Activated B cell treated with CpG ODN at 0.5 μM for 24 hours (primary cell): ENCODE measurements at regions not wholly inside any gene's neighbourhood (a gene's known extent, or its start where the extent isn't known, plus 50 kb on each side); places are given as distances from the start of the nearest gene placed in this dataset.

Source experiments
- ATAC-seq: fragments of 200-7000 bp; cut with Tn5 transposase; one replicate; pipeline ENCODE4 v1.10.0; 2021; ENCODE audit warnings: low read depth, mild to moderate bottlenecking, moderate library complexity
- CTCF ChIA-PET: fragments of 350-600 bp; sonication (Branson Sonifier 250); formaldehyde crosslinking; loops from one replicate; lab custom pipeline; 2021; ENCODE audit warnings: antibody characterized with exemption; lab: Charles Lee
- POLR2A ChIA-PET: fragments of 350-600 bp; sonication (Branson Sonifier 250); formaldehyde crosslinking; loops from one replicate; lab custom pipeline; 2021; ENCODE audit warnings: antibody characterized with exemption; lab: Charles Lee
- DNase-seq: peaks from one replicate; pipeline ENCODE4 v3.0.0; 2022
- H3K27ac Mint-ChIP-seq: one replicate; pipeline ENCODE4 v1.8.0; 2020; ENCODE audit warnings: mixed read lengths
- H3K27me3 Mint-ChIP-seq: one replicate; pipeline ENCODE4 v1.8.0; 2021; ENCODE audit warnings: mixed read lengths
- H3K36me3 Mint-ChIP-seq: one replicate; pipeline ENCODE4 v1.8.0; 2021; ENCODE audit warnings: low read depth, mixed read lengths
- H3K4me1 Mint-ChIP-seq: one replicate; pipeline ENCODE4 v1.8.0; 2021; ENCODE audit warnings: mixed read lengths
- H3K4me3 Mint-ChIP-seq: one replicate; pipeline ENCODE4 v1.8.0; 2020; ENCODE audit warnings: mild to moderate bottlenecking, mixed read lengths
- H3K9me3 Mint-ChIP-seq: one replicate; pipeline ENCODE4 v1.8.0; 2020; ENCODE audit warnings: mixed read lengths
- CTCF ChIP-seq: fragments of 200-600 bp; IDR thresholded peaks from one replicate; pipeline ENCODE4 v1.8.0; 2022; ENCODE audit warnings: antibody characterized with exemption, mild to moderate bottlenecking
- intact Hi-C: fragments of 100-400 bp; cut with micrococcal nuclease; formaldehyde crosslinking; loops from one replicate; pipeline ENCODE4 v1.15.1; 2024

GRCh38 chr14:28666961-28667360 lies 99.6 kb upstream of the FOXG1 start:
- Mint-ChIP-seq H3K4me3 (no peak overlapping the region), H3K4me1 (no peaks in the 10 kb centered on the region), H3K36me3 (no peaks in the 10 kb centered on the region), H3K27ac (no peak overlapping the region), H3K9me3 (no peaks in the 10 kb centered on the region), H3K27me3 (no peaks in the 10 kb centered on the region)
- DNase-seq (no peak), ATAC-seq (no peak)
- TF ChIP-seq CTCF = no peak
- intact Hi-C loops = no loop called here
- ChIA-PET CTCF (no interaction called here), POLR2A (no interaction called here)

- no peaks in the 10 kb centered on the region for H3K9me3 Mint-ChIP-seq
- intact Hi-C loops = no loop called here
- DNase-seq = no peak
- no peaks in the 10 kb centered on the region for H3K4me1 Mint-ChIP-seq
- no peaks in the 10 kb centered on the region for H3K36me3 Mint-ChIP-seq
- no peak for ATAC-seq
- CTCF ChIA-PET = no interaction called here
- H3K4me3 Mint-ChIP-seq = no peak overlapping the region
- no peak overlapping the region for H3K27ac Mint-ChIP-seq
- H3K27me3 Mint-ChIP-seq = no peaks in the 10 kb centered on the region
- POLR2A ChIA-PET = no interaction called here
- no peak for TF ChIP-seq CTCF
Measured at GRCh38 chr14:28671425-28671824, 95.2 kb upstream of the FOXG1 start.

- intact Hi-C loops = no loop called here
Measured at GRCh38 chr14:28673056-28673455, 93.5 kb upstream of the FOXG1 start.

GRCh38 chr14:28676479-28676878 lies 90.1 kb upstream of the FOXG1 start:
- Mint-ChIP-seq H3K4me1 (no peaks in the 10 kb centered on the region), H3K36me3 (no peaks in the 10 kb centered on the region), H3K9me3 (no peaks in the 10 kb centered on the region), H3K27me3 (no peaks in the 10 kb centered on the region), H3K4me3 (no peak overlapping the region), H3K27ac (no peak overlapping the region)
- DNase-seq (no peak), ATAC-seq (no peak)
- intact Hi-C loops = no loop called here
- ChIA-PET POLR2A (no interaction called here), CTCF (no interaction called here)
- TF ChIP-seq CTCF = no peak

More at GRCh38 chr14:28673056-28673455, 93.5 kb upstream of the FOXG1 start:
- Mint-ChIP-seq H3K9me3 (no peaks in the 10 kb centered on the region), H3K4me3 (no peak overlapping the region), H3K36me3 (no peaks in the 10 kb centered on the region), H3K4me1 (no peaks in the 10 kb centered on the region), H3K27me3 (no peaks in the 10 kb centered on the region), H3K27ac (no peak overlapping the region)
- ATAC-seq = no peak
- no peak for TF ChIP-seq CTCF
- POLR2A ChIA-PET = no interaction called here
- DNase-seq = no peak
- CTCF ChIA-PET = no interaction called here

GRCh38 chr14:28677381-28677780 lies 89.2 kb upstream of the FOXG1 start:
- no peak for TF ChIP-seq CTCF
- POLR2A ChIA-PET = no interaction called here
- CTCF ChIA-PET = no interaction called here

More at GRCh38 chr14:28677381-28677780, 89.2 kb upstream of the FOXG1 start:
- Mint-ChIP-seq H3K4me3 (no peak overlapping the region), H3K9me3 (no peaks in the 10 kb centered on the region), H3K4me1 (no peaks in the 10 kb centered on the region), H3K27me3 (no peaks in the 10 kb centered on the region), H3K27ac (no peak overlapping the region), H3K36me3 (no peaks in the 10 kb centered on the region)
- ATAC-seq (no peak), DNase-seq (no peak)
- intact Hi-C loops = no loop called here
